Esophagus squamous epithelium (tissue), 4 donors: ENCODE measurements at regions not wholly inside any gene's neighbourhood (a gene's known extent, or its start where the extent isn't known, plus 50 kb on each side); places are given as distances from the start of the nearest gene placed in this dataset.

Experiments
- CTCF ChIP-seq, 6 experiments: fragments of 450-650 bp in 4 of 6; fragments of 200-600 bp in 2 of 6; sonication (generic) in 2 of 6; IDR thresholded peaks; one replicate each; pipeline ENCODE4 v1.5.1; 2016 to 2019; ENCODE audit warnings: antibody characterized with exemption in 6 of 6, mild to moderate bottlenecking in 4 of 6, moderate library complexity in 4 of 6
- POLR2A ChIP-seq, 4 donors: fragments of 450-650 bp; IDR thresholded peaks; one replicate each; pipeline ENCODE4 v1.6.1; 2017; ENCODE audit warnings: antibody characterized with exemption in 4 of 4, mild to moderate bottlenecking in 4 of 4, moderate library complexity in 3 of 4

GRCh38 chr10:108753326-108753725 is 1170.0 kb downstream of the XPNPEP1 start:
- TF ChIP-seq CTCF (IDR thresholded peaks at IDR 0.05) (no peak), POLR2A (IDR thresholded peaks at IDR 0.05) (no peak)
